ENCODE measurements at regions not wholly inside any gene's neighbourhood (a gene's known extent, or its start where the extent isn't known, plus 50 kb on each side); places are given as distances from the start of the nearest gene placed in this dataset.

DNA sequence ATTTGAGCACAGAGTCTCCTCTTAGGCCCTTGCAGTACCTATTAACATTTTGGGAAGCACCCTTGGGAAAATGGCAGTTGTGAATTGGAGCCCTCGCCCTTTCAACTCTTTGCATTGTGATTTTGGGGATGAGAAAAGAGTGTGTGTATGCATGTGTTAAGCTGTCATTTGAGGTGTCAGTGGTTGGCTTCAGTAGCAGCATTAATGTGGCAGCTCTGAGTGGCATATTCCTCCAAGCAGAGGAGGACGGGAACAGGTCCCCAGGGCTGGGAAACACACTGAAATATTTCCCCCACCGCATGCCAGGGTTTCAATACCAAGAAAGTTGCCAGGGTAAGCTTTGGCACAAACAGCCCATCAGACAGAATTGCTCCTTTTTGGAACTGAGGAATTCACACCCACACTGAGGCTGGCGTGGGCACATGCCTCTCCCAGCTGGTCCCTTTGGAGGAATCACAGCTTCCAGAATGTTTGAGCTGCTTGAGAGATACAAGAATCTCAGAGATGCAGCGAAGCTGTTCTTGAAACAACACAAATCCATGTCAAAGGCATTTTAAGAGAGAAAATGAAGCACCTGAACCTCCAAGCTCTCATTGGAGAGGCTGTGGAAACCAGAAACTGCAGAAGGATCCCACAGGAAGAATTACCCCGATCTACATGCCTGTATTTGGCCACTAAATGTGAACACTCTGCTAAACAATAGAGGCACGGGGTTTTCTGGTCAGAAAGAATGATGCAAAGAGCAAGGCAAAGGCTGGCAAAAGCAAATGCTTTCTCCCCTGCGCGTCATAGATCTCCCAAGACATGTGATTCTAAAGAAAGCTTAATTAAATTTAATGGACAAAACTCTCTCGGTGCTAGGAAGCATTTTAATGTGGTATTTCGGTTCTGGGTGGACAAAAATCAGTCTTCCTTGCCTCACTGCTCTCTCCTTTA is 67.2 kb upstream of the RCN1 start:
- Histone ChIP-seq H3K4me1 (no peaks in the 10 kb centered on the region), H3K9me3 (no peaks in the 10 kb centered on the region), H3K27ac (no peak overlapping the region), H3K27me3 (no peaks in the 10 kb centered on the region), H3K4me3 (no peak overlapping the region), H3K36me3 (no peaks in the 10 kb centered on the region)
- intact Hi-C loops (cut with DNase I): no loop called here
- TF ChIP-seq CTCF (IDR thresholded peaks at IDR 0.05): no peak
- DNase-seq (ENCODE audit: low spot score in 2 of 2): no peak

DNA sequence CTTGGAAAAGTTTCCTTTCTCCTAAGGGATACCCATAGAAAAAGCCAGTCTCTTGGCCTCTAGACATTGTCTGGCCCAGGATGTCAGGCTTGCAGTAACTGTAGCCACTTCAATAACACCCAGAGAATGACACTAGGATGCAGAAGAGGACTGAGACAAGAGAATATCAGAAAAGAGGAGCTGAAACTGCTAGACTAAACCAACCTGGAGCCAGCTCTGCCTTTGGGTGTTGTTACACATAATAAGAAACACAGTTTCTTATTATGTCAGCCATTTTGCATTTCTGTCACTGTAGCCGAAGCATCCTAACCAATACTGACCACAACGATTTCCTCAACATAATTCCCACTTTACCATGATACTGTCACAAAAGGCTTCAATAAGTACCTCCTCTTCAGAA is 72.2 kb upstream of the RCN1 start:
- TF ChIP-seq CTCF (IDR thresholded peaks at IDR 0.05): no peak
- intact Hi-C loops (cut with DNase I): no loop called here

DNA sequence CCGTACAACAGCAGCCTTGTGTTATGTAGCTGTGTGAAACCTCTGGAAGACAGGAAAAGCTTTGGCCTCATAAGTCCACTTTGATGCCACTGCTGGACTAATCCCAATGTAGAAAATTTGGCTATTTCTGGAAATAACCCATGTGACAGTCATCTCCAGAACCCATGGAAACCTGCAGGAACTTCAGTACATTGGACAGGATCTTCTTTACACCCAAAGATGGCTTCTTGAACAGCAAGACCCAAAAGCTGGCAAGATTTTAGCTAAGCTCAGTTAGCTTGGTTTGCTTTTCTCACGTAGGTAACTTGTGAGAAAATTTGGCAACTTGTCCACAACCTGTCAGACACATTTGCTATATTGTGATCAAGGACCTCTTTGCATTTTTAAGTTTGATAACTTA is 74.8 kb upstream of the RCN1 start:
- DNase-seq (ENCODE audit: low spot score in 2 of 2): no peak
- H3K27me3 ChIP-seq: no peaks in the 10 kb centered on the region
- H3K9me3 ChIP-seq: no peaks in the 10 kb centered on the region
- H3K27ac ChIP-seq: no peak overlapping the region
- no peaks in the 10 kb centered on the region for H3K36me3 ChIP-seq
- H3K4me3 ChIP-seq: no peak overlapping the region
- H3K4me1 ChIP-seq: no peaks in the 10 kb centered on the region
- intact Hi-C loops (cut with DNase I): no loop called here
- no peak for TF ChIP-seq CTCF (IDR thresholded peaks at IDR 0.05)

More for the DNA sequence above, 72.2 kb upstream of the RCN1 start:
- DNase-seq (ENCODE audit: low spot score in 2 of 2): no peak
- H3K9me3 ChIP-seq: no peaks in the 10 kb centered on the region
- H3K27ac ChIP-seq: no peak overlapping the region
- no peaks in the 10 kb centered on the region for H3K36me3 ChIP-seq
- no peaks in the 10 kb centered on the region for H3K27me3 ChIP-seq
- H3K4me3 ChIP-seq: no peak overlapping the region
- no peaks in the 10 kb centered on the region for H3K4me1 ChIP-seq

DNA sequence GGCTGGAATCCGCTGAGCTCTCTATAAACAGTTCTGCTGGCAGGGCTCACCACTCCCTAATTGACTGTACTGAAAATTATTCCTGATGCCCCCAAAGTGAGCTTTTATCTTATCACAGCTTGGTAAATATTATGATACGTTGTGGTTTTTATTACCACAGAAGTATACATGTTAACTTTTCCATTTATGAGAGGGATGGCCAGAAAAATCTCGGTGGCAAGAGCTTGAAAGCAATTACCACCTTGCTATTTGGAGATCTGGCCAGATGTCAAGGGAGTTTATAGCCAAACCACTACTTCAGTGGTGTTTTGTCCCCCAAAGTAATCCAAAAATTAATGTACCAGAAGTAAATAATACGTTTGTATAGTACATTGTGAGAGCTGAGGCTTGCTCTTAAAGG is 75.4 kb upstream of the RCN1 start:
- Histone ChIP-seq H3K36me3 (no peaks in the 10 kb centered on the region), H3K27ac (no peak overlapping the region), H3K4me3 (no peak overlapping the region), H3K27me3 (no peaks in the 10 kb centered on the region), H3K4me1 (no peaks in the 10 kb centered on the region), H3K9me3 (no peaks in the 10 kb centered on the region)
- no peak for TF ChIP-seq CTCF (IDR thresholded peaks at IDR 0.05)
- DNase-seq (ENCODE audit: low spot score in 2 of 2): no peak
- intact Hi-C loops (cut with DNase I): no loop called here

DNA sequence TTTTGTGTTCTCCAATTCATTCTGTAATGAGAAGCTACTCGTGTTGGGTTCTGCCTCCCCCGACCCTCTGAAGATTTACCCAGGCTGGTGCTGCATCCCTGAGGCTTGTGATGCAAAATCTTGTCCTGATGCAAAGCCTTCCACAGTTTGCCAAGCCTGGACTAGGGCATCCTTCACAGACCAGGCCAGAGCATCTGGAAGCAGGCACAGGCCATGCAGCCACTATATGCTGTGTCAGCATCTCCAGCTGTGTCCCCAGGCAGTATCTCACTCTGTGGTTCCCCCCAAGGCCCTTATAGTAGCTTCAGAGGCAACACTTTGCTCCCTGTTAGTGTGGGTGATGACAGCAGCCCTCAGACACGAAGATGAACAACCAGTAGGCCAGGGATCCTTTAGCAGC is 77.3 kb upstream of the RCN1 start:
- no peaks in the 10 kb centered on the region for H3K27me3 ChIP-seq
- no peaks in the 10 kb centered on the region for H3K4me1 ChIP-seq
- intact Hi-C loops (cut with DNase I): no loop called here
- no peak overlapping the region for H3K4me3 ChIP-seq
- no peak overlapping the region for H3K27ac ChIP-seq
- DNase-seq (ENCODE audit: low spot score in 2 of 2): no peak
- no peaks in the 10 kb centered on the region for H3K9me3 ChIP-seq
- no peak for TF ChIP-seq CTCF (IDR thresholded peaks at IDR 0.05)
- H3K36me3 ChIP-seq: no peaks in the 10 kb centered on the region

Measured in ascending aorta (tissue), 2 donors.